Stimulated activated CD4-positive, alpha-beta T cell treated with anti-CD3 and anti-CD28 coated beads, TNF-alpha, amount 100 ng/mL, for 1 hour (primary cell): ENCODE measurements at regions not wholly inside any gene's neighbourhood (a gene's known extent, or its start where the extent isn't known, plus 50 kb on each side); places are given as distances from the start of the nearest gene placed in this dataset.

Experiments used
- DNase-seq, 3 donors: peaks; one replicate each; pipeline ENCODE4 v3.0.0-alpha.2; 2020; ENCODE audit warnings: low read depth in 3 of 3, low spot score in 1 of 3

DNA sequence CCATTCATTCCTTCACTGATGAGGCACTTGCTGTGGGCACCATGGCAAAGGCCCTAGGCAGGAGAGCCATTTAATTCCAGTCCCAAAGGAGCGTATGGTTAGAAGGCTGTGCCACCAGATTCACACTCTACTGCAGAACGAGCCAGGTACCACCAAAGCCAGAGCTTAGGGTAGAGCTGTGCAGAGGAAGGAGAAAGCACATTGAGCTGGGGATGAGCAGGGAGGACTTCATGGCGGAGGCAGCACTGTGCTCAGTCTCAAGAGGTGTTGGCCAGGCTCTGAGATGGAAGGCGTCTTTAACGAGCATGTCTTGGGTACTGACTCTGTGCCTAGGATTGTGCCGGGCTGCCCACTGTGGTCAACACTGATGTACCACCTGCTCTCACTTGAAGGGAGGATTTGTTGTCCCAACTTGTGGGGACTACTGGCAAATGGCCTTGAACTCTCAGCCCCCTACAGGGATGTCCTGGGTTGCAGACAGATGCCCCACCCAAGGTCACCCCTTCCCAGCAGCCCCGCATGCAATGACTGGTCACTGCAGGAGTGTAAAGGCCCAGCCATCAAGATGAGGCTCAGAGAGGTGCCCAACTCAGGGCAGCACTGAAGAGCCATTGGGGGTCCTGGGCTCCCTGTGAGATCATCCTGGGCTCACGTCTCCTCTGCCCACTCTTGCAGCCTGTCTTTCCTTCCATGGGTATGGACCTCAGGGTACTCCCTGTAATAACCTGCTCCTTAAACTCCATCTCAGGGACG is 251.4 kb downstream of the GLI2 start:
- DNase-seq = no peak

DNA sequence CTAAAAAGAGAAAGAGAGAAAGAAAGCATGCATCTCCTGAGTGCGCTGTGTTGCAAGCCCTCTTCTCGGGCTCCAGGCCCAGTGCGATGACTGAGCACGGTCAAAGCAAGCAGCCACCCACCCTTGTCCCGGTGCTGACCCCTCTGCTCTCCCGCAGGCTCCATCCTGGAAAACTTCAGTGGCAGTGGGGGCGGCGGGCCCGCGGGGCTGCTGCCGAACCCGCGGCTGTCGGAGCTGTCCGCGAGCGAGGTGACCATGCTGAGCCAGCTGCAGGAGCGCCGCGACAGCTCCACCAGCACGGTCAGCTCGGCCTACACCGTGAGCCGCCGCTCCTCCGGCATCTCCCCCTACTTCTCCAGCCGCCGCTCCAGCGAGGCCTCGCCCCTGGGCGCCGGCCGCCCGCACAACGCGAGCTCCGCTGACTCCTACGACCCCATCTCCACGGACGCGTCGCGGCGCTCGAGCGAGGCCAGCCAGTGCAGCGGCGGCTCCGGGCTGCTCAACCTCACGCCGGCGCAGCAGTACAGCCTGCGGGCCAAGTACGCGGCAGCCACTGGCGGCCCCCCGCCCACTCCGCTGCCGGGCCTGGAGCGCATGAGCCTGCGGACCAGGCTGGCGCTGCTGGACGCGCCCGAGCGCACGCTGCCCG is 252.5 kb downstream of the GLI2 start:
- no peak for DNase-seq

DNA sequence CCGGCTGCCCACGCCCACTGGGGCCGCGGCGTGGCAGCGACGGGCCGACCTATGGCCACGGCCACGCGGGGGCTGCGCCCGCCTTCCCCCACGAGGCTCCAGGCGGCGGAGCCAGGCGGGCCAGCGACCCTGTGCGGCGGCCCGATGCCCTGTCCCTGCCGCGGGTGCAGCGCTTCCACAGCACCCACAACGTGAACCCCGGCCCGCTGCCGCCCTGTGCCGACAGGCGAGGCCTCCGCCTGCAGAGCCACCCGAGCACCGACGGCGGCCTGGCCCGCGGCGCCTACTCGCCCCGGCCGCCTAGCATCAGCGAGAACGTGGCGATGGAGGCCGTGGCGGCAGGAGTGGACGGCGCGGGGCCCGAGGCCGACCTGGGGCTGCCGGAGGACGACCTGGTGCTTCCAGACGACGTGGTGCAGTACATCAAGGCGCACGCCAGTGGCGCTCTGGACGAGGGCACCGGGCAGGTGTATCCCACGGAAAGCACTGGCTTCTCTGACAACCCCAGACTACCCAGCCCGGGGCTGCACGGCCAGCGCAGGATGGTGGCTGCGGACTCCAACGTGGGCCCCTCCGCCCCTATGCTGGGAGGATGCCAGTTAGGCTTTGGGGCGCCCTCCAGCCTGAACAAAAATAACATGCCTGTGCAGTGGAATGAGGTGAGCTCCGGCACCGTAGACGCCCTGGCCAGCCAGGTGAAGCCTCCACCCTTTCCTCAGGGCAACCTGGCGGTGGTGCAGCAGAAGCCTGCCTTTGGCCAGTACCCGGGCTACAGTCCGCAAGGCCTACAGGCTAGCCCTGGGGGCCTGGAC is 253.2 kb downstream of the GLI2 start:
- DNase-seq = no peak

- DNase-seq = no peak
Observed at GRCh38 chr2:120989512-120990441, 254.1 kb downstream of the GLI2 start.

GRCh38 chr2:120990451-120990871 is 254.8 kb downstream of the GLI2 start:
- no peak for DNase-seq

GRCh38 chr2:120991441-120991840 is 255.8 kb downstream of the GLI2 start:
- DNase-seq = no peak

GRCh38 chr2:120992791-120993555 is 257.3 kb downstream of the GLI2 start:
- no peak for DNase-seq

DNA sequence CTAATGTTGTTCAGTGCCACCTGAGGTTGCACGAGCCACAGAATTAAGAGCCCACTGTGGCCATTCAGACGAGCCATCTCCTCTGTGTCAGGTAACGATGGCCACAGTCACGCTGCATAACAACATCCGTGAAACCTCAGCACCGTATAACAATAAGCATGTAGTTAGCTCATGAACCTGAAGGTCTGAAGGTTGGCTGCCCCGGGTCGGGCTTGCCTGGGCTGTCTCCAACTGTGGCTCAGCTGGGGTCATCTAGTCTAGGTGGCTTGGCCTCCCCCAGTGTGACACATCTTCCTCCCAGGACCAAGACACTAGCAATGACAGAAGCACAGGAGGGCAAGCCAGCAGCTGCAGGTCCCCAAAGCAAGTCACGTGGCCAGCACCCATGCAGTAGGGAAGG is 258.0 kb downstream of the GLI2 start:
- no peak for DNase-seq

- no peak for DNase-seq
Observed at GRCh38 chr2:120994301-120994995, 258.8 kb downstream of the GLI2 start.

DNA sequence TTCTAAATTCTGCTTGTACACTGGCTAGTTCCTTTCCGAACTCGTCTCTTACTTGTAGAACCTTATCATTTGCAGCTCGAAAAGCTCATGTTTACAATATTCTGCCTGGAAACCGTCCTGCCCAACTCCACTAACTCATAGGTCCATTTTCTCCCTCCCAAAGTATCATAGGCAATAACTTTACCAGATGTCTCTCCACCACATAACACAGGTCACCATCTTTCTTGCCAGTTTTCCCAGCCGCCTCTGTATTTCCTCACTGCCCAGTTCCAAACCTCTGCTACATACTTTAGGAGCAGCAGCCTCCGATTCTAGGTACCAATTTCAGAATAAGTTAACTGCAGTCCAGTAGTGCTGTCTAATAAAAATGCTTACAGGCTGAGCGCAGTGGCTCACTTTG is 259.5 kb downstream of the GLI2 start:
- no peak for DNase-seq

DNA sequence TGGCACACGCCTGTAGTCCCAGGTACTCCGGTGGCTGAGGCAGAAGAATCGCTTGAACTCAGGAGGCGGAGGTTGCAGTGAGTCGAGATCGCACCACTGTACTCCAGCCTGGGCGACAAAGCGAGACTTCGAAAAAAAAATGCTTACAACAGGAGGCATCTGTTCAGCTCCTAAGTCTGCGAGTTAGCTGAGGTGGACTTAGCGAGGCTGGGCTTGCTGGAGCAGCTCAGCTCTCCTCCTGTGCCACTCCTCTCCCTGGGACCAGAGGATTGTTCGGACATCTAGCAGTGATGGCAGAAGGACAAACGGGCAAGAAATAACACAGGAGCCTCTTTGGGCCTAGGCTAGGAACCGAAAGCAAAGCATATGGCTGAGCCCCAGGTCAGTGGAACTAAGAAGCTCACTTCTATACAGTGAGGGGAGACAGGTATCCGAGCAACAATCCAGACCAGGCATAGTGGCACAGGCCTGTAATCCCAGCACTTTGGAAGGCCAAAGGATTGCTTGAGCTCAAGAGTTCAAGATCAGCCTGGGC is 260.1 kb downstream of the GLI2 start:
- no peak for DNase-seq

DNA sequence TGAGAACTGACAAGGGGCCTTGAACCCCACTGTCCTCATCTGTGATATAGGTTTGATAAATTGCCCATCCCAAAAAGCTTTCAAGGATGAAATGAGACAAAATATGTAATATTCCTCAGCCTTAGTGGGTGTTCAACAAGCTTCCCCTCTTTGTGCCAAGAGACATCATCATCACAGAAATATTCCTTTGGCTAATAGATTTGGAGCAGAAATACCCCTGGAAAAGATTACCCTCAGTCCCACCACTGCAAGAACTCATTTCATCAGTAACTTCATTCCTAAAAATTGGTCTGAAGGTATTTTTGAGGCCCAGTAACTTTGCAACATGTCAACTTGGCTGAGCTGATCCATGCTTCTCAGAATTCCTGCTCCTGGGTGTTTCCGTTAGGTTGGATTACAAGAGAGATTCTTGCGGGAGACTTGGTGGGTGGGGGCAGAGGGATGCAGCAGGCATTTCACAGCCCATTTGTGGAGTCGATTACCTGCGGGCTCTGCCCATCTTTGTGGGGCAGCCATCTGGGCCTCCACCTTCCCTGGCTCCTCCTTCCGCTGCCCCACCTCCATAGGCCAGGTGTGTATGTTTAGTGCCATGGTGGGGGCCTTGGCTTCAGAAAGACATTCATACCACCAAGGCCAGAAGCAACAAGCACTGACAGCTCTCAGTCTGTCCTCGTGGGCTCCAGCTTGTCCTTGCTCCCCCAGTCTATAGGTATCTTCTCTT is 263.9 kb downstream of the GLI2 start:
- DNase-seq = no peak

- no peak for DNase-seq
Observed at GRCh38 chr2:121000804-121001203, 265.1 kb downstream of the GLI2 start.

DNA sequence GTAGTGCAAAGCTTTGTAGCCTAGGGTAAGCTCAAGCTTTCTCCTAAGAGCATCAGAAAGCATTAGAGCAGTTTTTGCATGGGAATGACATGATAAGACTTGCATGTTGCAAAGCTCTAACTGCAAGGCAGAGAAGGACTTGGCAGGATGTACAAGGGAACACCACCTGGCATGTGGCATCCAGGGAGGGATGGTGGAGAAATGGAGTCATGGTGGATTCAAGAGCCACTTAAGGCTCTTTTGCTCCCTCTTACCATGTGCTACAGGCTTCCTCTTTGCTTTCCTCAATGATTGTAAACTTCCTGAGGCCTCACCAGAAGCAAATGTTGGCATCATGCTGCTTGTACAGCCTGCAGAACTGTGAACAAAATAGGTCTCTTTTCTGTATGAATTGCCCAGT is 266.0 kb downstream of the GLI2 start:
- DNase-seq = no peak

DNA sequence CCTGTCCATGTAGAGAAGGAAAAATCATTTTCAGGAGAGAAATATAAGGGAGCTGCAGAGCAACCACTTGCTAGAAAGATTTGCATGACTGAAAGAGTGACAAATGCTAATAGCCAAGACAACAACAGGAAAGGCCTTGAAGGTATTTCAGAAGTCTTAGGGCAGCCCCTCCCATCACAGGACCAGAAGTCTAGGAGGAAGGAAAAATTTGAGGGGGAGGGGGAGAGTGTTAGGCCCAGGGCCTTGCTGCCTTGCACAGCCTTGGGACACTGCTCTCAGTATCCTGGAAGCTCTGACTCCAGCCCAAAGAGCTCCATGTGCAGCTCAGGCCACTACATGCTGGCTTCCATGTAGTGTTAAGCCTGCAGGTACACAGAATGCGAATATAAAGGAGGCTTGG is 266.9 kb downstream of the GLI2 start:
- no peak for DNase-seq

DNA sequence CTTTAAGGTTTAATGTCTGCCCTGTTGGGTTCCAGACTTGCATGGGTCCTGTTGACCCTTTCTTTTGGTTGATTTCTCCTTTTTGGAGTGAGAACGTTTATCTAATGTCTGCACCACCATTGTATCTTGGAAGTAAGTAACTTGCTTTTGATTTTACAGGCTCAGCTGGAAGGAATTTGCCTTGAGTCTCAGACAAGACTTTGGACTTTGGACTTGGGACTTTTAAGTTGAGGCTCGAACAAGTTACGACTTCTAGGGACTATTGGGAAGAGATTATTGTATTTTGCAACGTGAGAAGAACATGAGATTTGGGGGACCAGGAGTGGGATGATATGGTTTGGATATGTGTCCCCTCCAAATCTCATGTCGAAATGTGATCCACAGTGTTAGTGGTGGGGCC is 267.7 kb downstream of the GLI2 start:
- no peak for DNase-seq

DNA sequence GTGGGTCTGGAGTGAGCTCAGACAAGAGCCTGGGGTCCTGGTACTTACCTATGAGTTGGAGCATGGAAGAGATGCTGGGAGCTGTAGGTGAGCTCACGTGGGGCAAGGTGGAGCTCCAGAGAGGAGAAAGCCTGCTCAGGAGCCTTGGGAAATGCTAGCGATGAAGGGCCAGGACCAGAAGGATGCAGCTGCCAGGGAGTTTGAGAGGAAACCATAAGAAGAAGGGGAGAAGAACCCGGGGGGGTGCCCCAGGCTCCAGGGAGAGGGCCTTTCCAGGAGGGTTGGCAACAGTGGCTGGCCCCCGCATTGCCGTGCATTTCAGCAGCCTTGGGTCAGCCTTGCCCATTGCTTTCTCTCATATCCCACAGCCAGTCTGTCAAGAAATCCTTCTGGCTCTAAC is 268.7 kb downstream of the GLI2 start:
- no peak for DNase-seq

DNA sequence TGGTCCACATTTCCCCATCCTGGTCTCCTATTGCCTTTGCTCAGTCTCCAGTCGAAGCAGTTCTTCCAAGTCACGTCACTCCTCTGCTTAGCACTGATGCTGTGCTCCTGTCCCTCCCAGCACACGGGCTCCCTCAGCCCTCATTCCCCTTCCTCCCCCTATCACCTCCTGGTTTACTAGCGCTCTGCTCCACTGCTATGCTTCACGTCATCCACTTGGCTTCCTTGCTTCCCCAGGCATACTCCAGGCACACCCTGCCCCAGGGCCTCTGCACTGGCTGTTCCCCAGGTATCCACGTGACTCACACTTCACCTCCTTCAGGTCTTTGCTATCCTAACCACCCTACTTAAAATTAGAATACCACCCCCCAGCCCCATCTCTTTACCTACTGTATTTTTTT is 269.3 kb downstream of the GLI2 start:
- DNase-seq = no peak

GRCh38 chr2:121005453-121005852 is 269.8 kb downstream of the GLI2 start:
- DNase-seq = no peak
